PC-3 (cell line): ENCODE measurements at regions not wholly inside any gene's neighbourhood (a gene's known extent, or its start where the extent isn't known, plus 50 kb on each side); places are given as distances from the start of the nearest gene placed in this dataset.

Experiments used
- ATAC-seq: fragments of 200-7000 bp; cut with Tn5 transposase; 2 replicates; pipeline ENCODE4 v1.9.1; 2020; ENCODE audit warnings: mild to moderate bottlenecking, moderate library complexity
- BruUV-seq: library from RNA; stranded (reverse); fragments of 400-500 nt; replicated peaks from 2 replicates; lab custom pipeline; 2021; lab: Mats Ljungman, UMichigan
- CTCF ChIA-PET: fragments of 300-600 bp; sonication (Branson Sonifier 250); formaldehyde crosslinking; loops from one replicate; lab custom pipeline; 2022; ENCODE audit warnings: antibody characterized with exemption; lab: Charles Lee
- POLR2A ChIA-PET: fragments of 300-600 bp; sonication (Branson Sonifier 250); formaldehyde crosslinking; loops from one replicate; lab custom pipeline; 2022; ENCODE audit warnings: antibody characterized with exemption; ENCODE audit not compliant: unreplicated experiment; lab: Charles Lee
- DNase-seq: peaks from one replicate; pipeline ENCODE4 v3.0.0-alpha.2; 2015
- H2AFZ ChIP-seq: fragments of 300-600 bp; sonication (generic); 2 replicates; pipeline ENCODE4 v1.6.0; 2016; ENCODE audit warnings: antibody characterized with exemption, low read length
- H3F3A ChIP-seq: fragments of 300-600 bp; sonication (generic); one replicate; pipeline ENCODE4 v1.6.0; 2017; ENCODE audit warnings: antibody characterized with exemption, low read length, control low read depth, mild to moderate bottlenecking; ENCODE audit not compliant: unreplicated experiment
- H3K27ac ChIP-seq: fragments of 300-600 bp; sonication (generic); 2 replicates; pipeline ENCODE4 v1.5.1; 2016; ENCODE audit warnings: mild to moderate bottlenecking, low read length
- H3K27me3 ChIP-seq: fragments of 300-600 bp; sonication (generic); 2 replicates; pipeline ENCODE4 v1.6.1; 2016; ENCODE audit warnings: low read length, mixed read lengths
- H3K36me3 ChIP-seq: fragments of 300-600 bp; sonication (generic); 2 replicates; pipeline ENCODE4 v1.6.1; 2016; ENCODE audit warnings: low read depth, mixed run types, low read length, mixed read lengths
- H3K4me1 ChIP-seq: fragments of 300-600 bp; sonication (generic); 2 replicates; pipeline ENCODE4 v1.5.1; 2016; ENCODE audit warnings: low read length; ENCODE audit not compliant: insufficient read depth
- H3K4me2 ChIP-seq: fragments of 300-600 bp; sonication (generic); 2 replicates; pipeline ENCODE4 v1.6.0; 2016; ENCODE audit warnings: low read length
- H3K4me3 ChIP-seq: fragments of 300-600 bp; sonication (generic); 2 replicates; pipeline ENCODE4 v1.5.1; 2016; ENCODE audit warnings: mild to moderate bottlenecking, low read length, mixed read lengths
- H3K79me2 ChIP-seq: fragments of 300-600 bp; sonication (generic); 2 replicates; pipeline ENCODE4 v1.6.1; 2017; ENCODE audit warnings: low read length, mixed read lengths
- H3K9ac ChIP-seq: fragments of 300-600 bp; sonication (generic); 2 replicates; pipeline ENCODE4 v1.6.0; 2016; ENCODE audit warnings: mild to moderate bottlenecking, low read length
- H3K9me2 ChIP-seq: fragments of 300-600 bp; sonication (generic); replicated peaks from 2 replicates; pipeline ENCODE4 v1.6.1; 2016; ENCODE audit warnings: mixed run types, low read length, mixed read lengths
- H3K9me3 ChIP-seq: fragments of 300-600 bp; sonication (generic); 2 replicates; pipeline ENCODE4 v1.6.1; 2016; ENCODE audit warnings: low read length, mixed read lengths
- H4K20me1 ChIP-seq: fragments of 300-600 bp; sonication (generic); 2 replicates; pipeline ENCODE4 v1.6.1; 2016; ENCODE audit warnings: low read length, mixed read lengths
- EZH2 ChIP-seq: fragments of 300-600 bp; sonication (generic); IDR thresholded peaks from one replicate; pipeline ENCODE4 v1.6.1; 2017; ENCODE audit warnings: antibody characterized with exemption, mild to moderate bottlenecking, low read length; ENCODE audit not compliant: unreplicated experiment
- EZH2phosphoT487 ChIP-seq: fragments of 300-600 bp; sonication (generic); IDR thresholded peaks from 2 replicates; pipeline ENCODE4 v1.6.1; 2018; ENCODE audit warnings: mild to moderate bottlenecking, antibody characterized with exemption, low read length, borderline replicate concordance
- intact Hi-C: fragments of 100-400 bp; cut with micrococcal nuclease; formaldehyde crosslinking; loops from 2 replicates; pipeline ENCODE4 v1.9.0; 2023
- TF ChIP-seq, protein P1 (sequence below): fragments of 300-600 bp; sonication (generic); conservative IDR thresholded peaks from 2 replicates; pipeline ENCODE4 v1.5.1; 2017; ENCODE audit warnings: antibody characterized with exemption, low read depth, mild to moderate bottlenecking, low read length

DNA sequence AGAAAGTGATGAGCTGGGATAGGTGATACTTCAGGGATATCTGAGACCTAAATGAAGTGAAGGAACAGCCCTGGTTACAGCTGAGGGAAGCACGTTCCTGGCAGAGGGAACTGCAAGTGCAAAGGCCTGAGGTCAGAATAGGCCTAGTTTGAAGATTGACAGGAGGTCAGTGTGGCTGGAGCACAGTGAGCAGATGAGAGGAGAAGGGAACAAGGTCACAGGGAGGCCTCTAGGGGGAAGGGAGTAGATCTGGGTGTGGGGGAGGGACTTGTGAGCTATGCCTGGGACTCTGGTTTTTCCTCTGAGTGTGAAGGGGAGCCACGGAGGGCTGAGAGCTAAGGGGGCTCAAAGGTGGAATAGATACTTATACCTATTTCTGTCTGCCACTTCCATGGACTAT, 736.4 kb downstream of the MATN1 start:
- Histone ChIP-seq H4K20me1 (no peaks in the 10 kb centered on the region), H3F3A (no peaks in the 10 kb centered on the region), H3K79me2 (no peaks in the 10 kb centered on the region), H3K36me3 (no peaks in the 10 kb centered on the region), H2AFZ (no peak overlapping the region), H3K4me3 (no peak overlapping the region), H3K27ac (no peak overlapping the region), H3K4me2 (no peak overlapping the region), H3K9me2 (no peaks in the 10 kb centered on the region), H3K27me3 (no peaks in the 10 kb centered on the region), H3K4me1 (peaks cover 20% of the 10 kb centered on the region), H3K9ac (no peak overlapping the region), H3K9me3 (no peaks in the 10 kb centered on the region)
- ATAC-seq (no peak), DNase-seq (no peak)
- BruUV-seq = no TSS peak
- CTCF ChIA-PET = no interaction called here
- POLR2A ChIA-PET = no interaction called here
- TF ChIP-seq, protein P1, sequence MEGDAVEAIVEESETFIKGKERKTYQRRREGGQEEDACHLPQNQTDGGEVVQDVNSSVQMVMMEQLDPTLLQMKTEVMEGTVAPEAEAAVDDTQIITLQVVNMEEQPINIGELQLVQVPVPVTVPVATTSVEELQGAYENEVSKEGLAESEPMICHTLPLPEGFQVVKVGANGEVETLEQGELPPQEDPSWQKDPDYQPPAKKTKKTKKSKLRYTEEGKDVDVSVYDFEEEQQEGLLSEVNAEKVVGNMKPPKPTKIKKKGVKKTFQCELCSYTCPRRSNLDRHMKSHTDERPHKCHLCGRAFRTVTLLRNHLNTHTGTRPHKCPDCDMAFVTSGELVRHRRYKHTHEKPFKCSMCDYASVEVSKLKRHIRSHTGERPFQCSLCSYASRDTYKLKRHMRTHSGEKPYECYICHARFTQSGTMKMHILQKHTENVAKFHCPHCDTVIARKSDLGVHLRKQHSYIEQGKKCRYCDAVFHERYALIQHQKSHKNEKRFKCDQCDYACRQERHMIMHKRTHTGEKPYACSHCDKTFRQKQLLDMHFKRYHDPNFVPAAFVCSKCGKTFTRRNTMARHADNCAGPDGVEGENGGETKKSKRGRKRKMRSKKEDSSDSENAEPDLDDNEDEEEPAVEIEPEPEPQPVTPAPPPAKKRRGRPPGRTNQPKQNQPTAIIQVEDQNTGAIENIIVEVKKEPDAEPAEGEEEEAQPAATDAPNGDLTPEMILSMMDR = no peak
- TF ChIP-seq EZH2phosphoT487 (no peak), EZH2 (no peak)
- intact Hi-C loops = no loop called here

DNA sequence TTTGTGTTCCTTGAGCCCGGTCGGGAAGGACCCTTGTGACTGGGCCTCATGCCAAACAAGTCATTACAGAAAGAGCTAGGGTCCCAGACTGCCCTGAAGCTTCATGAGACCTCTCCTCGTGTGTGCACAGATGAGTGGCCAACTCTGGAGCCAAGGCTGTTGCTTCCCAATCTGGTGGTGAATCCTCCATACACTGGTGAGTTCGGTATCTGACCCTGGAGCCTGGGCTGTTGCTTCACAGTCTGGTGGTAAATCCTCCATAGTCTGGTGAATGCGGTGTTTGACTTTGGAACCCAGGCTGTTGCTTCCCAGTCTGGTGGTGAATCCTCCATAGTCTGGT, 737.8 kb downstream of the MATN1 start:
- POLR2A ChIA-PET = no interaction called here
- no TSS peak for BruUV-seq
- CTCF ChIA-PET = no interaction called here

DNA sequence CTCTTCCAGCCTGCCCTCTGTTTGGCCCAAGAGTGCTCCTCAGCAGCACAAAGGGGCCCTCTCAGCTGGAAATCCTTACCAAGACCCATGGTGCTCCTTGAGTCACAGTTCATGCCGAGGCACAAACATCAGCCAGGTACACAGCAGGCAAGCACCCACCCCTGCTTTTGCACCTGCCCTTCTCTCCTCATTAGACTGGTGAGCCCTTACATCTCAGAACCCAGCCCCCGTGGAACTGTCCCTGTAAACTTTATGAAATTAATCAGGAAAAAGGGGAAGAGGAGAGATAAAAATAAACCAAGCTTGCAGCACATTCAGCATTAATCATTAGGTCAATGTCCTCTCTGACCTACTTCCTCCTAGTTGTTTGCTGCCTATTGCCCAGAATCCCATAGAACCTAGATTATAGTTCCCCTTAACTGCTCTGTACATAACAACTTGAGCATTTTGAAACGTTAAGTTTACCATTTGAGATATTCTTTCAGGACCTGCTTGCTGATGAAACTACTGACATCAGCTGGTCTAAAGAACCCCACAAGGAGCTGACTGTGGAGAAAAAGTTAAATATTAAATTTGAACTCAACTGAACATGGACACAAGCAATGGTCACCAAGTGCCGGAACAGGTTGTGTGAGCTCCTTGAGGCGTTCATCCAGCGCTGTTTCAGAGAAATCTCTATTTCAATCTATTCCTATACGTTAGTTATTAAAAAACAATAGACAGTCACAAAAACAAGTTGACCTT, 738.4 kb downstream of the MATN1 start:
- ChIA-PET POLR2A (no interaction called here), CTCF (no interaction called here)
- peak overlapping the region; percentile 64 for H3K27ac ChIP-seq

More for the DNA sequence above, 737.8 kb downstream of the MATN1 start:
- H2AFZ ChIP-seq = no peak overlapping the region
- H3K9ac ChIP-seq = no peak overlapping the region
- no peaks in the 10 kb centered on the region for H3K9me2 ChIP-seq
- H3K79me2 ChIP-seq = no peaks in the 10 kb centered on the region
- H3F3A ChIP-seq = no peaks in the 10 kb centered on the region
- H4K20me1 ChIP-seq = no peaks in the 10 kb centered on the region
- H3K9me3 ChIP-seq = no peaks in the 10 kb centered on the region
- peak overlapping the region; percentile 64 for H3K27ac ChIP-seq
- H3K4me1 ChIP-seq = peaks cover 20% of the 10 kb centered on the region
- no peak for TF ChIP-seq EZH2
- TF ChIP-seq EZH2phosphoT487 = no peak
- TF ChIP-seq, protein P1 = no peak
- no peaks in the 10 kb centered on the region for H3K36me3 ChIP-seq
- ATAC-seq (no peak), DNase-seq (no peak)
- no peak overlapping the region for H3K4me3 ChIP-seq
- peak overlapping the region; percentile 54; the same call in 1 of the 2 replicates for H3K4me2 ChIP-seq
- intact Hi-C loops = no loop called here
- no peaks in the 10 kb centered on the region for H3K27me3 ChIP-seq

More for the DNA sequence above, 738.4 kb downstream of the MATN1 start:
- H3K9me3 ChIP-seq = no peaks in the 10 kb centered on the region
- no peak for ATAC-seq
- H3K9ac ChIP-seq = no peak overlapping the region
- H3K4me1 ChIP-seq = peaks cover 20% of the 10 kb centered on the region
- no peak overlapping the region for H3K4me3 ChIP-seq
- no peaks in the 10 kb centered on the region for H3K27me3 ChIP-seq
- no TSS peak for BruUV-seq
- no peaks in the 10 kb centered on the region for H3K79me2 ChIP-seq
- intact Hi-C loops = no loop called here
- peak; percentile 41 for DNase-seq
- H3K4me2 ChIP-seq = peak overlapping the region; percentile 54
- H4K20me1 ChIP-seq = no peaks in the 10 kb centered on the region
- H3F3A ChIP-seq = no peaks in the 10 kb centered on the region
- TF ChIP-seq EZH2 (no peak), EZH2phosphoT487 (no peak)
- TF ChIP-seq, protein P1 = no peak
- H3K36me3 ChIP-seq = no peaks in the 10 kb centered on the region
- H2AFZ ChIP-seq = 0 out of 2 replicates have a peak overlapping the region, but pooled peaks have one; percentile 34
- H3K9me2 ChIP-seq = no peaks in the 10 kb centered on the region
